AG04450 (cell line): ENCODE measurements at regions not wholly inside any gene's neighbourhood (a gene's known extent, or its start where the extent isn't known, plus 50 kb on each side); places are given as distances from the start of the nearest gene placed in this dataset.

ENCODE experiments used
- CTCF ChIA-PET: fragments of 300-600, 350-600 bp; formaldehyde crosslinking; extraction: SDS; loops from one replicate; lab custom pipeline; 2022; ENCODE audit warnings: antibody characterized with exemption, inconsistent platforms; lab: Charles Lee
- POLR2A ChIA-PET: fragments of 350-600 bp; formaldehyde crosslinking; extraction: SDS; loops from one replicate; lab custom pipeline; 2021; ENCODE audit warnings: antibody characterized with exemption, inconsistent platforms; lab: Yijun Ruan, JAX
- DNase-seq: peaks from one replicate; pipeline ENCODE4 v3.0.0-alpha.2; 2011; ENCODE audit warnings: low read depth, low spot score
- H3K27ac ChIP-seq: one replicate; pipeline ENCODE4 v1.5.1; 2012; ENCODE audit warnings: low read depth, low read length, control low read depth
- H3K27me3 ChIP-seq: one replicate; pipeline ENCODE4 v1.6.0; 2012; ENCODE audit warnings: low read length; ENCODE audit not compliant: control insufficient read depth, insufficient read depth
- H3K4me3 ChIP-seq: 2 replicates; pipeline ENCODE4 v1.5.1; 2011; ENCODE audit warnings: mild to moderate bottlenecking, low read depth, low read length, control low read depth
- H3K9me3 ChIP-seq: 2 replicates; pipeline ENCODE4 v1.5.1; 2012; ENCODE audit warnings: low read length; ENCODE audit not compliant: control insufficient read depth, insufficient read depth
- CTCF ChIP-seq: IDR thresholded peaks from 2 replicates; pipeline ENCODE4 v1.5.1; 2011; ENCODE audit warnings: low read depth, low read length, control low read depth, inconsistent platforms

GRCh38 chr3:41126472-41126871 is 72.8 kb upstream of the CTNNB1 start:
- Histone ChIP-seq H3K27me3 (no peaks in the 10 kb centered on the region), H3K9me3 (no peaks in the 10 kb centered on the region), H3K27ac (no peak overlapping the region), H3K4me3 (no peak overlapping the region)
- no peak for TF ChIP-seq CTCF
- POLR2A ChIA-PET = interaction anchor here (1.1 kb wide), 1 partner anchor 75 kb away, joined by 3 read pairs; no protein-coding TSS in a partner anchor
- CTCF ChIA-PET = interaction anchor here (0.5 kb wide), 1 partner anchor 494 kb away, joined by 3 read pairs; no protein-coding TSS in a partner anchor
- DNase-seq = no peak

DNA sequence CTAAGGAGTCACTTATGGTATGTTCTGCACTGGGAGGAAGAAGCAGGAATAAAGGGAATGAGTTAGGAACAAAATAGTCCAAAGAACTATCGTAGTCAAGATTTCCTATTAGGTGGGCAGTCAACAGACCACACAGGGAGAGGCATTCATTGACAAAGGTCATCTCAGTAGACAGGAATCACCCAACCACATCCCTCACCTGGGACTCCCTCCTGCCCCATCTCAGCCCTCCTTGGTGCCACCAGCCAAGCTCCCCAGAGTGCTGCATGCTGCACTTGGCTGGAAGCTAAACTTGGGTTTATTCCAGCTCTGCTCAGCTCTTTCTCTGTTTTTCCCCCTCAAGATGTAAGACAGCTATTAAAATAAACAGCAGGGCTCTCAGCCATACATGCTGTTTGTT is 72.3 kb upstream of the CTNNB1 start:
- Histone ChIP-seq H3K9me3 (no peaks in the 10 kb centered on the region), H3K4me3 (no peak overlapping the region), H3K27ac (no peak overlapping the region), H3K27me3 (no peaks in the 10 kb centered on the region)
- CTCF ChIA-PET = interaction anchor here (0.5 kb wide), 1 partner anchor 495 kb away, joined by 3 read pairs; no protein-coding TSS in a partner anchor
- TF ChIP-seq CTCF = no peak
- POLR2A ChIA-PET = interaction anchor here (1.1 kb wide), 1 partner anchor 74 kb away, joined by 3 read pairs; no protein-coding TSS in a partner anchor
- no peak for DNase-seq

- DNase-seq = no peak
- Histone ChIP-seq H3K9me3 (no peaks in the 10 kb centered on the region), H3K27ac (no peak overlapping the region), H3K27me3 (no peaks in the 10 kb centered on the region), H3K4me3 (no peak overlapping the region)
- TF ChIP-seq CTCF = no peak
- ChIA-PET CTCF (no interaction called here), POLR2A (interaction anchor here (0.9 kb wide), 1 partner anchor 72 kb away, joined by 4 read pairs; the partner anchor contains the start of gene CTNNB1)
Observed at GRCh38 chr3:41127414-41127813, 71.9 kb upstream of the CTNNB1 start.

- ChIA-PET POLR2A (no interaction called here), CTCF (no interaction called here)
- no peaks in the 10 kb centered on the region for H3K9me3 ChIP-seq
- TF ChIP-seq CTCF = no peak
- no peaks in the 10 kb centered on the region for H3K27me3 ChIP-seq
- no peak for DNase-seq
- no peak overlapping the region for H3K27ac ChIP-seq
- H3K4me3 ChIP-seq = no peak overlapping the region
Observed at GRCh38 chr3:41129731-41130130, 69.6 kb upstream of the CTNNB1 start.

GRCh38 chr3:41131224-41131623 is 68.1 kb upstream of the CTNNB1 start:
- CTCF ChIA-PET = no interaction called here
- no peak for DNase-seq

More at GRCh38 chr3:41131224-41131623, 68.1 kb upstream of the CTNNB1 start:
- TF ChIP-seq CTCF = no peak
- POLR2A ChIA-PET = no interaction called here
- Histone ChIP-seq H3K9me3 (no peaks in the 10 kb centered on the region), H3K4me3 (no peak overlapping the region), H3K27me3 (no peaks in the 10 kb centered on the region), H3K27ac (no peak overlapping the region)
